ENCODE measurements at regions not wholly inside any gene's neighbourhood (a gene's known extent, or its start where the extent isn't known, plus 50 kb on each side); places are given as distances from the start of the nearest gene placed in this dataset.
"Not testable (repeated sequence)": the region's sequence is repeated elsewhere in the genome, so short reads cannot be mapped to it uniquely, and the experiment has no call there.

- DNase-seq (ENCODE audit: low read depth): no peak
These were observed 108.1 kb downstream of the MAP3K21 start for GRCh38 chr1:233435622-233436021.

- no peak for DNase-seq (ENCODE audit: low read depth)
These were observed 112.2 kb downstream of the MAP3K21 start for GRCh38 chr1:233439721-233440120.

GRCh38 chr1:233440951-233441401 lies 113.5 kb downstream of the MAP3K21 start:
- peak; percentile 65 for DNase-seq (ENCODE audit: low read depth)

- no peak for DNase-seq (ENCODE audit: low read depth)
These were observed 114.7 kb downstream of the MAP3K21 start for GRCh38 chr1:233442026-233442780.

GRCh38 chr1:233443040-233443760 lies 115.7 kb downstream of the MAP3K21 start:
- DNase-seq (ENCODE audit: low read depth): no peak

GRCh38 chr1:233444484-233444883 lies 117.0 kb downstream of the MAP3K21 start:
- no peak for DNase-seq (ENCODE audit: low read depth)

GRCh38 chr1:233445737-233446136 lies 118.2 kb downstream of the MAP3K21 start:
- no peak for DNase-seq (ENCODE audit: low read depth)

- no peak for DNase-seq (ENCODE audit: low read depth)
These were observed 119.4 kb downstream of the MAP3K21 start for GRCh38 chr1:233446935-233447334.

GRCh38 chr1:233448109-233448689 lies 120.7 kb downstream of the MAP3K21 start:
- DNase-seq (ENCODE audit: low read depth): no peak

- DNase-seq (ENCODE audit: low read depth): no peak
These were observed 125.2 kb downstream of the MAP3K21 start for GRCh38 chr1:233452724-233453123.

- no peak for DNase-seq (ENCODE audit: low read depth)
These were observed 126.1 kb downstream of the MAP3K21 start for GRCh38 chr1:233453433-233454200.

- no peak for DNase-seq (ENCODE audit: low read depth)
These were observed 132.0 kb downstream of the MAP3K21 start for GRCh38 chr1:233459470-233459945.

GRCh38 chr1:233459968-233460367 lies 132.4 kb downstream of the MAP3K21 start:
- DNase-seq (ENCODE audit: low read depth): no peak

- no peak for DNase-seq (ENCODE audit: low read depth)
These were observed 133.2 kb downstream of the MAP3K21 start for GRCh38 chr1:233460692-233461091.

- no peak for DNase-seq (ENCODE audit: low read depth)
These were observed 134.3 kb downstream of the MAP3K21 start for GRCh38 chr1:233461847-233462246.

GRCh38 chr1:233463333-233463732 lies 135.8 kb downstream of the MAP3K21 start:
- DNase-seq (ENCODE audit: low read depth): no peak

GRCh38 chr1:233465745-233466343 lies 138.3 kb downstream of the MAP3K21 start:
- no peak for DNase-seq (ENCODE audit: low read depth)

- no peak for DNase-seq (ENCODE audit: low read depth)
These were observed 143.0 kb upstream of the KCNK1 start for GRCh38 chr1:233470741-233471499.

GRCh38 chr1:233471851-233472250 lies 142.1 kb upstream of the KCNK1 start:
- DNase-seq (ENCODE audit: low read depth): not testable (repeated sequence)

GRCh38 chr1:233472796-233473195 lies 141.1 kb upstream of the KCNK1 start:
- not testable (repeated sequence) for DNase-seq (ENCODE audit: low read depth)
